SU-DHL-6 (cell line): ENCODE measurements at regions not wholly inside any gene's neighbourhood (a gene's known extent, or its start where the extent isn't known, plus 50 kb on each side); places are given as distances from the start of the nearest gene placed in this dataset.

Experiments used
- CTCF ChIP-seq: fragments of 200-600 bp; sonication (generic); IDR thresholded peaks from one replicate; pipeline ENCODE4 v1.5.1; 2017; ENCODE audit warnings: antibody characterized with exemption, mild to moderate bottlenecking, low read length, moderate library complexity; ENCODE audit not compliant: insufficient read depth, poor library complexity, severe bottlenecking
- EZH2phosphoT487 ChIP-seq: fragments of 200-600 bp; sonication (generic), shearing (Covaris generic); conservative IDR thresholded peaks from 2 replicates; pipeline ENCODE4 v1.6.1; 2018; ENCODE audit warnings: mild to moderate bottlenecking, antibody characterized with exemption, low read length, moderate library complexity, mixed read lengths

GRCh38 chr11:45048313-45048841 is 97.7 kb upstream of the TP53I11 start:
- TF ChIP-seq CTCF (no peak), EZH2phosphoT487 (no peak)
